ENCODE measurements at regions not wholly inside any gene's neighbourhood (a gene's known extent, or its start where the extent isn't known, plus 50 kb on each side); places are given as distances from the start of the nearest gene placed in this dataset.

DNA sequence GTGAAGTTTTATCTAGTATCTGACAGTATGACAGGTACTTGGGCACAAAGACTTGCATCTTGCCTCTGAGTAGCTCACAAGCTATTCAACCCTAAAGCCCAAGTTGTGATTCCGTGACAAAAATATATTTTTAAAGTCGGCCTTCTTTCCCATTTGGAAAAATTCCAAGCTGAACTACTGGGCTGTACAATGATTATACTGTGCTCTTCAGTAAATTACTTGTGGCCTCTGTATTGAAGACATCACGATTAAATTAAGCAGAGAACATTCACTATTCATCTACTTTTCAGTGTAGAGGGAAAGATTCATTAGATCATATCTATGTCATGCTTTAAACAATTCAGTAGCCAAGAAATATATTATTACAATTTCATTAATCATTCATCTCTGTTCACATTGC is 282.2 kb downstream of the CDH2 start:
- TF ChIP-seq STAT1 (conservative IDR thresholded peaks at IDR 0.05) (no peak), ZSCAN29 (IDR thresholded peaks at IDR 0.05) (no peak)
- SMC1A ChIA-PET (ENCODE audit: uncharacterized antibody, unreplicated experiment) = no interaction called here
- CTCF ChIA-PET = no interaction called here
- Histone ChIP-seq H3K4me3 (no peak overlapping the region), H4K20me1 (ENCODE audit: control insufficient read depth, insufficient read depth) (no peaks in the 10 kb centered on the region), H3K4me1 (ENCODE audit: control insufficient read depth, insufficient read depth, low read length) (no peaks in the 10 kb centered on the region), H3K9me3 (replicated peaks; ENCODE audit: control insufficient read depth, insufficient read depth, low read length) (no peaks in the 10 kb centered on the region), H3K36me3 (ENCODE audit: control insufficient read depth in 2 of 2, insufficient read depth in 2 of 2, low read length in 1 of 2) (no peaks in the 10 kb centered on the region), H3K4me2 (ENCODE audit: control insufficient read depth, insufficient read depth) (no peak overlapping the region), H3K79me2 (ENCODE audit: control insufficient read depth, insufficient read depth, low read length) (no peaks in the 10 kb centered on the region), H3K27me3 (replicated peaks in 1 of 2; ENCODE audit: control insufficient read depth in 2 of 2, insufficient read depth in 2 of 2, low read length in 1 of 2) (no peaks in the 10 kb centered on the region), H2AFZ (ENCODE audit: control insufficient read depth, low read depth, low read length) (no peak overlapping the region), H3K9ac (ENCODE audit: control insufficient read depth, insufficient read depth, low read length) (no peak overlapping the region), H3K27ac (ENCODE audit: control insufficient read depth, insufficient read depth) (no peak overlapping the region)
- POLR2A ChIA-PET = no interaction called here
- FAIRE-seq (no peak), DNase-seq (ENCODE audit: low read depth, low spot score) (no peak), ATAC-seq (no peak)
- RAD21 ChIA-PET (ENCODE audit: unreplicated experiment) = no interaction called here
- in situ Hi-C loops (cut with MboI) (no loop called here), intact Hi-C loops (cut with micrococcal nuclease; ENCODE audit: unreplicated experiment) (no loop called here)
- 6% methylated on average over 3 of the region's 3 CpGs for WGBS (ENCODE audit: insufficient coverage, insufficient replicate concordance, low lambda C conversion rate, missing lambda C conversion rate)
- BruUV-seq (replicated peaks) = no TSS peak

DNA sequence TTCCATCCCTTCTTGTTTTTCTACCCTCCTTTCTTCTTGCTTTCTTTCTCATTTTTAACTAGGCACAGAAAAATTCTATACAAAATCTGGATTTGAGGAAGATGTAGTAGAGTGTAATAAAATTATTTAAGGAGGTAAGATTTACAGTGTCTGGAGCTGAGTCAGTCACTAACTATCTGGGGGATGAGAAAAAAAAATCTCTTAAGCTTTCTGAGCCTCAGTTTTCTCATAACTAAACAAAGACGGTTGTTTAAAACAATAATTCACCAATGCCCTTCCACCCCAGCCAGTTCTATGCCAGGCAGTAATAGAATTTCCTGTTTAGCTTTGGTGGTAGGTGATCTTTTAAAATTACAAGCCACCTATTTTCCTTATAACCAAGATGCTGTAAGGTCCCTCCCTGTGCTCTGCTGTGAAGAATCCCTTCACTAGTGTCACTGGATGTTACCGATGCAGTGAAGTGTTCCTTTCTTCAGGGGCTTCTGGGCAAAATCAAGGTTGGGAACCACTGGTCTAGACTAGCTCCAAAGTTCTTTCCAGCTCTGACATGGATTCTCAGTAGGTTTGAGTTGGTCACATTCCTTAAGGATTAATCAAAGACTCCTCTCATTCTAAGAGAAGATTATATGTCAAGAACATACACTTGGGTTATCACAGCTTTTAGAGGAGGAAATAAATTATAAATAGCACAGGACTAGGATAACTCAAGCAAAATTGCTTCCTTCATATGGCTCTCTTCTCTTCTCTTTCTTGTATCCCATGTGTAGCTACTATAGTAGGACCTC is 289.0 kb downstream of the CDH2 start:
- FAIRE-seq = no peak
- ChIA-PET SMC1A (ENCODE audit: uncharacterized antibody, unreplicated experiment) (no interaction called here), CTCF (interaction anchor here (1.5 kb wide), 1 partner anchor 9 kb away, joined by 5 read pairs; no protein-coding TSS in a partner anchor), RAD21 (ENCODE audit: unreplicated experiment) (no interaction called here), POLR2A (no interaction called here)
- Histone ChIP-seq H3K79me2 (ENCODE audit: control insufficient read depth, insufficient read depth, low read length) (no peaks in the 10 kb centered on the region), H3K27me3 (replicated peaks in 1 of 2; ENCODE audit: control insufficient read depth in 2 of 2, insufficient read depth in 2 of 2, low read length in 1 of 2) (no peaks in the 10 kb centered on the region), H3K4me2 (ENCODE audit: control insufficient read depth, insufficient read depth) (no peak overlapping the region), H3K4me3 (no peak overlapping the region), H2AFZ (ENCODE audit: control insufficient read depth, low read depth, low read length) (no peak overlapping the region), H3K36me3 (ENCODE audit: control insufficient read depth in 2 of 2, insufficient read depth in 2 of 2, low read length in 1 of 2) (no peaks in the 10 kb centered on the region), H3K4me1 (ENCODE audit: control insufficient read depth, insufficient read depth, low read length) (no peaks in the 10 kb centered on the region), H3K9me3 (replicated peaks; ENCODE audit: control insufficient read depth, insufficient read depth, low read length) (no peaks in the 10 kb centered on the region), H3K27ac (ENCODE audit: control insufficient read depth, insufficient read depth) (no peak overlapping the region), H3K9ac (ENCODE audit: control insufficient read depth, insufficient read depth, low read length) (no peak overlapping the region), H4K20me1 (ENCODE audit: control insufficient read depth, insufficient read depth) (no peaks in the 10 kb centered on the region)
- intact Hi-C loops (cut with micrococcal nuclease; ENCODE audit: unreplicated experiment) (no loop called here), in situ Hi-C loops (cut with MboI) (no loop called here)
- ATAC-seq = no peak
- BruUV-seq (replicated peaks) = no TSS peak
- no peak for DNase-seq (ENCODE audit: low read depth, low spot score)
- TF ChIP-seq, protein P1, sequence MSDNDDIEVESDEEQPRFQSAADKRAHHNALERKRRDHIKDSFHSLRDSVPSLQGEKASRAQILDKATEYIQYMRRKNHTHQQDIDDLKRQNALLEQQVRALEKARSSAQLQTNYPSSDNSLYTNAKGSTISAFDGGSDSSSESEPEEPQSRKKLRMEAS (IDR thresholded peaks at IDR 0.05; ENCODE audit: low read depth, low read length) = no peak
- TF ChIP-seq ETV6 (conservative IDR thresholded peaks at IDR 0.05 in 1 of 2, IDR thresholded peaks at IDR 0.05 in 1 of 2; ENCODE audit: borderline replicate concordance in 1 of 2, low read depth in 1 of 2) (no peak), CBFB (IDR thresholded peaks at IDR 0.05; ENCODE audit: low read depth) (no peak), IKZF1 (conservative IDR thresholded peaks at IDR 0.05) (no peak), FOXK2 (IDR thresholded peaks at IDR 0.05) (no peak), NFXL1 (IDR thresholded peaks at IDR 0.05; ENCODE audit: borderline replicate concordance) (no peak), YBX1 (IDR thresholded peaks at IDR 0.05) (no peak)
- TF ChIP-seq, protein P2, sequence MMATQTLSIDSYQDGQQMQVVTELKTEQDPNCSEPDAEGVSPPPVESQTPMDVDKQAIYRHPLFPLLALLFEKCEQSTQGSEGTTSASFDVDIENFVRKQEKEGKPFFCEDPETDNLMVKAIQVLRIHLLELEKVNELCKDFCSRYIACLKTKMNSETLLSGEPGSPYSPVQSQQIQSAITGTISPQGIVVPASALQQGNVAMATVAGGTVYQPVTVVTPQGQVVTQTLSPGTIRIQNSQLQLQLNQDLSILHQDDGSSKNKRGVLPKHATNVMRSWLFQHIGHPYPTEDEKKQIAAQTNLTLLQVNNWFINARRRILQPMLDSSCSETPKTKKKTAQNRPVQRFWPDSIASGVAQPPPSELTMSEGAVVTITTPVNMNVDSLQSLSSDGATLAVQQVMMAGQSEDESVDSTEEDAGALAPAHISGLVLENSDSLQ (IDR thresholded peaks at IDR 0.05) = no peak
- TF ChIP-seq, protein P3, sequence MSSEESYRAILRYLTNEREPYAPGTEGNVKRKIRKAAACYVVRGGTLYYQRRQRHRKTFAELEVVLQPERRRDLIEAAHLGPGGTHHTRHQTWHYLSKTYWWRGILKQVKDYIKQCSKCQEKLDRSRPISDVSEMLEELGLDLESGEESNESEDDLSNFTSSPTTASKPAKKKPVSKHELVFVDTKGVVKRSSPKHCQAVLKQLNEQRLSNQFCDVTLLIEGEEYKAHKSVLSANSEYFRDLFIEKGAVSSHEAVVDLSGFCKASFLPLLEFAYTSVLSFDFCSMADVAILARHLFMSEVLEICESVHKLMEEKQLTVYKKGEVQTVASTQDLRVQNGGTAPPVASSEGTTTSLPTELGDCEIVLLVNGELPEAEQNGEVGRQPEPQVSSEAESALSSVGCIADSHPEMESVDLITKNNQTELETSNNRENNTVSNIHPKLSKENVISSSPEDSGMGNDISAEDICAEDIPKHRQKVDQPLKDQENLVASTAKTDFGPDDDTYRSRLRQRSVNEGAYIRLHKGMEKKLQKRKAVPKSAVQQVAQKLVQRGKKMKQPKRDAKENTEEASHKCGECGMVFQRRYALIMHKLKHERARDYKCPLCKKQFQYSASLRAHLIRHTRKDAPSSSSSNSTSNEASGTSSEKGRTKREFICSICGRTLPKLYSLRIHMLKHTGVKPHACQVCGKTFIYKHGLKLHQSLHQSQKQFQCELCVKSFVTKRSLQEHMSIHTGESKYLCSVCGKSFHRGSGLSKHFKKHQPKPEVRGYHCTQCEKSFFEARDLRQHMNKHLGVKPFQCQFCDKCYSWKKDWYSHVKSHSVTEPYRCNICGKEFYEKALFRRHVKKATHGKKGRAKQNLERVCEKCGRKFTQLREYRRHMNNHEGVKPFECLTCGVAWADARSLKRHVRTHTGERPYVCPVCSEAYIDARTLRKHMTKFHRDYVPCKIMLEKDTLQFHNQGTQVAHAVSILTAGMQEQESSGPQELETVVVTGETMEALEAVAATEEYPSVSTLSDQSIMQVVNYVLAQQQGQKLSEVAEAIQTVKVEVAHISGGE (CRISPR knock-in tag; IDR thresholded peaks at IDR 0.05) = no peak
- 0% methylated on average over 2 of the region's 2 CpGs for WGBS (ENCODE audit: insufficient coverage, insufficient replicate concordance, low lambda C conversion rate, missing lambda C conversion rate)

Measured in GM12878 (cell line).